HG02759 (cell line): ENCODE measurements at regions not wholly inside any gene's neighbourhood (a gene's known extent, or its start where the extent isn't known, plus 50 kb on each side); places are given as distances from the start of the nearest gene placed in this dataset.
"Not testable (repeated sequence)": the region's sequence is repeated elsewhere in the genome, so short reads cannot be mapped to it uniquely, and the experiment has no call there.

Experiments
- ATAC-seq: cut with Tn5 transposase; IDR thresholded peaks from one replicate; pipeline ENCODE4 v1.9.1; 2021; ENCODE audit warnings: mild to moderate bottlenecking, moderate library complexity; ENCODE audit not compliant: unreplicated experiment

GRCh38 chr6:67920040-67920439 is 715.0 kb upstream of the ADGRB3 start:
- ATAC-seq: not testable (repeated sequence)

- no peak for ATAC-seq
These were observed 718.7 kb upstream of the ADGRB3 start for GRCh38 chr6:67916399-67916798.

- ATAC-seq: no peak
These were observed 720.7 kb upstream of the ADGRB3 start for GRCh38 chr6:67914419-67914818.

GRCh38 chr6:67909354-67909753 is 725.7 kb upstream of the ADGRB3 start:
- no peak for ATAC-seq

GRCh38 chr6:67908379-67908778 is 726.7 kb upstream of the ADGRB3 start:
- no peak for ATAC-seq

- ATAC-seq: not testable (repeated sequence)
These were observed 730.3 kb upstream of the ADGRB3 start for GRCh38 chr6:67904735-67905134.

GRCh38 chr6:67898875-67899274 is 736.2 kb upstream of the ADGRB3 start:
- ATAC-seq: no peak

GRCh38 chr6:67897998-67898607 is 737.0 kb upstream of the ADGRB3 start:
- ATAC-seq: no peak

GRCh38 chr6:67896476-67896875 is 738.6 kb upstream of the ADGRB3 start:
- ATAC-seq: no peak

GRCh38 chr6:67889682-67889995 is 745.4 kb upstream of the ADGRB3 start:
- no peak for ATAC-seq

- no peak for ATAC-seq
These were observed 746.0 kb upstream of the ADGRB3 start for GRCh38 chr6:67888886-67889681.

- no peak for ATAC-seq
These were observed 746.6 kb upstream of the ADGRB3 start for GRCh38 chr6:67888546-67888885.

- no peak for ATAC-seq
These were observed 747.1 kb upstream of the ADGRB3 start for GRCh38 chr6:67887747-67888545.

GRCh38 chr6:67887419-67887746 is 747.7 kb upstream of the ADGRB3 start:
- ATAC-seq: no peak

GRCh38 chr6:67886840-67887292 is 748.2 kb upstream of the ADGRB3 start:
- no peak for ATAC-seq

GRCh38 chr6:67886036-67886707 is 748.9 kb upstream of the ADGRB3 start:
- no peak for ATAC-seq

- ATAC-seq: no peak
These were observed 749.7 kb upstream of the ADGRB3 start for GRCh38 chr6:67885081-67886033.

- ATAC-seq: no peak
These were observed 750.6 kb upstream of the ADGRB3 start for GRCh38 chr6:67884442-67884841.

- no peak for ATAC-seq
These were observed 751.3 kb upstream of the ADGRB3 start for GRCh38 chr6:67883500-67884366.
